ENCODE measurements at regions not wholly inside any gene's neighbourhood (a gene's known extent, or its start where the extent isn't known, plus 50 kb on each side); places are given as distances from the start of the nearest gene placed in this dataset.

DNA sequence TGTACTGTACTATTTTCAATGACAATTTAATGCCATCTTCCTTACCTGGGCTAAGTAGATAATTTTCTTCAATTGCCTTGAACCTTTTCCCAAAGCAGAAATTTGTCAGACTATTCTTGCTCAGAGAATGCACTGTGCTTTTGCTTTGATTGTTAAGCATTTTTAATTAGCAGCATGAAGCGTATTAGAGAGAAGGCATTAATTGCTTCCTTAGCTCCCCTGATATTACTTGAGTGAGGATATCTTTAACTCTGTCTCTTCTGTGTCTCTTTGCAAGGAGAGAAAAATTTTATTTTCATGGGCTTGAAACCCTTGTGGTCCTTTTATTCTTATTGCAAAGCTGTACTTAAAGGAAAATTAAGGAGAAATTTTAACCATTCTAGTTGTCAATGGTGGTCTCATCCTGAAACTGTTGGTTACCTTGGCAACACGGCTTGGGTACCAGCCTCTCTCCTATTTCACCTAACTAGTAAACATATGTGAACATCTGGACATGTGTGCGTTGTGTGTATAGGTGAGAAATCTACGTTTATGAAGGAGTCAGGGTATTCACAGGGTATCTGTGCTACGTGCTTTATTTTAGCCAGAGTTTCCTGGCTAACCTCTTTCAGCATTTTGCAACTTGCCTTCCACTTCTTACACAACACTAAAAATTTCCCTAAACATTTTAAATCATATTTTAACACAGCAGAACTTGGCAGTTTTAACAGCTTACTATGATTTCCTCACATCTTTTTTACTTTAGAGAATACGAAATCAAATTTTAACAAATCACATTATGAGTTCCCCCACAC is 225.5 kb downstream of the KLF5 start:
- Mint-ChIP-seq H3K36me3 (ENCODE audit: low read depth) (no peaks in the 10 kb centered on the region), H3K4me3 (no peak overlapping the region), H3K4me1 (ENCODE audit: low read depth) (no peaks in the 10 kb centered on the region), H3K9me3 (no peaks in the 10 kb centered on the region), H3K27me3 (no peaks in the 10 kb centered on the region), H3K27ac (no peak overlapping the region)
- H3K4me3 ChIP-seq (ENCODE audit: low read length): no peak overlapping the region
- intact Hi-C loops (cut with DNase I, micrococcal nuclease): no loop called here
- H3K9me3 ChIP-seq (ENCODE audit: control insufficient read depth in 1 of 2, insufficient read depth in 1 of 2, low read length in 2 of 2): no peaks in the 10 kb centered on the region
- H3K27ac ChIP-seq (ENCODE audit: low read depth in 1 of 2, low read length in 2 of 2): no peak overlapping the region
- CTCF ChIA-PET: no interaction called here
- no peaks in the 10 kb centered on the region for H3K36me3 ChIP-seq (ENCODE audit: insufficient read depth, low read length)
- no peaks in the 10 kb centered on the region for H3K27me3 ChIP-seq (ENCODE audit: control insufficient read depth in 1 of 2, insufficient read depth in 2 of 2, low read length in 2 of 2)
- no peaks in the 10 kb centered on the region for H3K4me1 ChIP-seq (ENCODE audit: insufficient read depth, low read length)
- TF ChIP-seq, protein P1, sequence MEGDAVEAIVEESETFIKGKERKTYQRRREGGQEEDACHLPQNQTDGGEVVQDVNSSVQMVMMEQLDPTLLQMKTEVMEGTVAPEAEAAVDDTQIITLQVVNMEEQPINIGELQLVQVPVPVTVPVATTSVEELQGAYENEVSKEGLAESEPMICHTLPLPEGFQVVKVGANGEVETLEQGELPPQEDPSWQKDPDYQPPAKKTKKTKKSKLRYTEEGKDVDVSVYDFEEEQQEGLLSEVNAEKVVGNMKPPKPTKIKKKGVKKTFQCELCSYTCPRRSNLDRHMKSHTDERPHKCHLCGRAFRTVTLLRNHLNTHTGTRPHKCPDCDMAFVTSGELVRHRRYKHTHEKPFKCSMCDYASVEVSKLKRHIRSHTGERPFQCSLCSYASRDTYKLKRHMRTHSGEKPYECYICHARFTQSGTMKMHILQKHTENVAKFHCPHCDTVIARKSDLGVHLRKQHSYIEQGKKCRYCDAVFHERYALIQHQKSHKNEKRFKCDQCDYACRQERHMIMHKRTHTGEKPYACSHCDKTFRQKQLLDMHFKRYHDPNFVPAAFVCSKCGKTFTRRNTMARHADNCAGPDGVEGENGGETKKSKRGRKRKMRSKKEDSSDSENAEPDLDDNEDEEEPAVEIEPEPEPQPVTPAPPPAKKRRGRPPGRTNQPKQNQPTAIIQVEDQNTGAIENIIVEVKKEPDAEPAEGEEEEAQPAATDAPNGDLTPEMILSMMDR (IDR thresholded peaks at IDR 0.05): no peak
- ATAC-seq (ENCODE audit: poor library complexity) (no peak), DNase-seq (no peak)
- POLR2A ChIA-PET: no interaction called here

DNA sequence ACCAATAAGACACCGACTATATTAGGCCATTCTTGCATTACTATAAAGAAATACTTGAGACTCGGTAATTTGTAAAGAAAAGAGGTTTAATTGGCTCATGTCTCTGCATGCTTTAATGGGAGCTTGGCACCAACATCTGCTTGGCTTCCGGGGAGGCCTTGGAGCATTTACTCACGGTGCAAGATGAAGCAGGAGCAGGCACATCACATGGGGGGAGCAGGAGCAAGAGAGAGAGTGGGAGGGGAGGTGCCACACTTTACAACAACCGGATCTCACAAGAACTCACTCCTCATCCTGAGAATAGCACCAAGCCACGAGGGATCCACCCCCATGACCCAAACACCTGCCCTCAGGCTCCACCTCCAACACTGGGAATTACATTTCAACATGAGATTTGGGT is 224.8 kb downstream of the KLF5 start:
- Histone ChIP-seq H3K4me1 (ENCODE audit: insufficient read depth, low read length) (no peaks in the 10 kb centered on the region), H3K9me3 (ENCODE audit: control insufficient read depth in 1 of 2, insufficient read depth in 1 of 2, low read length in 2 of 2) (no peaks in the 10 kb centered on the region), H3K4me3 (ENCODE audit: low read length) (no peak overlapping the region), H3K36me3 (ENCODE audit: insufficient read depth, low read length) (no peaks in the 10 kb centered on the region), H3K27ac (ENCODE audit: low read depth in 1 of 2, low read length in 2 of 2) (no peak overlapping the region), H3K27me3 (ENCODE audit: control insufficient read depth in 1 of 2, insufficient read depth in 2 of 2, low read length in 2 of 2) (no peaks in the 10 kb centered on the region)
- TF ChIP-seq, protein P1 (IDR thresholded peaks at IDR 0.05): no peak
- ATAC-seq (ENCODE audit: poor library complexity) (no peak), DNase-seq (no peak)
- Mint-ChIP-seq H3K9me3 (no peaks in the 10 kb centered on the region), H3K36me3 (ENCODE audit: low read depth) (no peaks in the 10 kb centered on the region), H3K4me1 (ENCODE audit: low read depth) (no peaks in the 10 kb centered on the region), H3K4me3 (no peak overlapping the region), H3K27me3 (no peaks in the 10 kb centered on the region), H3K27ac (no peak overlapping the region)
- intact Hi-C loops (cut with DNase I, micrococcal nuclease): no loop called here
- CTCF ChIA-PET: no interaction called here
- POLR2A ChIA-PET: no interaction called here

DNA sequence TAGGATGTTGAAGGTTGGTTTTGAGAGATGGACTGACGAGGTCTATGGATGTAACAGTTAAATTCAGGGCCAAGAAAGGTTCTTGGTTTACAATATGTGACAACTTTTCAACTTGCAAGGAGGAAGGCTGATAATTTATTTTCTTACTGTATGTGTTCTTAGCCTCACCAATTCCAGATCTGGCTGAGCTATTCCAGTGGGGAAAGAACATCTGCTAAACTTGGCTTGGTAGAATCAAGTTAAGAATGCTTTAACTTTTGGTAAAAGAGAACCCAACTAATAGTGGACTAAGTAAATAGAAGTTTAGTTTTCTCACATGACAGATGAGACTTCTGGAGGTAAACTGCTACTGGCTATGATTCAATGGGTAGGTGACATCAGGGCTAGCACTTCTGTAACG is 222.9 kb downstream of the KLF5 start:
- TF ChIP-seq, protein P1 (IDR thresholded peaks at IDR 0.05): no peak
- ATAC-seq (ENCODE audit: poor library complexity): no peak
- CTCF ChIA-PET: no interaction called here
- no peak overlapping the region for H3K27ac ChIP-seq (ENCODE audit: low read depth in 1 of 2, low read length in 2 of 2)
- H3K4me3 Mint-ChIP-seq: no peak overlapping the region
- H3K4me1 ChIP-seq (ENCODE audit: insufficient read depth, low read length): no peaks in the 10 kb centered on the region
- H3K36me3 Mint-ChIP-seq (ENCODE audit: low read depth): no peaks in the 10 kb centered on the region
- no peak overlapping the region for H3K4me3 ChIP-seq (ENCODE audit: low read length)
- no peaks in the 10 kb centered on the region for H3K9me3 ChIP-seq (ENCODE audit: control insufficient read depth in 1 of 2, insufficient read depth in 1 of 2, low read length in 2 of 2)
- no peak overlapping the region for H3K27ac Mint-ChIP-seq
- H3K27me3 ChIP-seq (ENCODE audit: control insufficient read depth in 1 of 2, insufficient read depth in 2 of 2, low read length in 2 of 2): no peaks in the 10 kb centered on the region
- no peaks in the 10 kb centered on the region for H3K36me3 ChIP-seq (ENCODE audit: insufficient read depth, low read length)
- no peaks in the 10 kb centered on the region for H3K4me1 Mint-ChIP-seq (ENCODE audit: low read depth)
- H3K27me3 Mint-ChIP-seq: no peaks in the 10 kb centered on the region
- intact Hi-C loops (cut with DNase I, micrococcal nuclease): no loop called here
- POLR2A ChIA-PET: interaction anchor here (0.6 kb wide), 1 partner anchor 14 kb away, joined by 3 read pairs; no protein-coding TSS in a partner anchor
- no peaks in the 10 kb centered on the region for H3K9me3 Mint-ChIP-seq
- no peak for DNase-seq
